ENCODE measurements at regions not wholly inside any gene's neighbourhood (a gene's known extent, or its start where the extent isn't known, plus 50 kb on each side); places are given as distances from the start of the nearest gene placed in this dataset.

DNA sequence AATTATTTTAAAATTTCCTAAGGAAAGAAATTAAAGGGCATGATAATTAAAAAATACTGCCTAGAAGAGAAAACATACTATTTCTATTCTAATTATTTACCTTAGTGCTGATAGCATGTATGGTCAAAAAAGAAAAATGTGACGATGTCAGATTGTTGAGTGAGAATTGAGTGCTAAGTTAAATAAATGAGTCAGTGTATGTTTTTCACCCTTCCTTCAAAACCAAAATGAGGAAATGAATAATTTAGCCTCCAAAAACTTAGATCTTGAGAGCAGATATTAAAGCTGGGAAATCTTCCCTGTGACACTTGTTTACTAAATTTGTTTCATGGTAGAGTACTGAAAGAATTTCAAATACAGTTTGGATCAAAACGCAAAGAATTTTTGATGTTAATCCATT is 58.6 kb upstream of the NYAP2 start:
- DNase-seq (ENCODE audit: low read depth) = peak; percentile 3

GRCh38 chr2:225337183-225337582 is 62.3 kb upstream of the NYAP2 start:
- peak; percentile 75 for DNase-seq (ENCODE audit: low read depth)

DNA sequence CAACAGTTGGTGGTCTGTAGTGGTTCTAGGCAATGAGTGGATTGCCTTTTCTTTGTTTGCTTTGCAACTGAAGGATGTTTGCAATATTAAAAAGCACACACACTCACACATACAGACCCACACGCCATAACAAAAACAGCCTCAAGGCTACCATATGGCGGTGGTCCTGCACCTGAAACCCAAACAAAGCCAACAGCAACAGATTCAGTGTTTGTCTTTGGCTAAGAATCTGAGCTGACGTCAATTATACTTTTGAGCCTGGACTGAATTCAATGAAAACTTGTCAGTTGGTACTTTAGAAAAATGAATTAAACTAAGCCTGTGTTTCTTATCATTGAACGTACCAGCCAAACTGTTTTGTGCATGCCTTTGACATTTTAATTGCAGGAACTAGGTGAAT is 65.0 kb upstream of the NYAP2 start:
- DNase-seq (ENCODE audit: low read depth) = no peak

DNA sequence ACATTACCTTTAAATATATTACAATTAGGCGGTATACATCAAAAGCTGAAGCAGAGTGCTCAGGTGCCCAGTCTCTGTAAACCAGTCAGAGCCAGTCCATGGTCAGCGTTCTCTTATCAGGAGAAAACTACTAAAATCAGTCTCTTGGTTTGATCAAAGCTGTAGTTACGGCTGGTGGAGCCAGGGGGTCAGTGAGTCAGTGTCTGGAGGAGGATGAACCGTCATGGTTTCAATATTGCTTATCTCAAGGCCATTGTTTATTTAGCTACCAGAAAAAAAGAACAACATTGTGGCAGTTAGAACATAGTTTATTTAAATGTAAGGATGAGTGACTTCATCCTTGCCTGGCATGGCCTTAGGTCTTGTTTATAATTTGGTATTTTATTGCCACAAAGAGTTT is 71.3 kb upstream of the NYAP2 start:
- peak; percentile 22 for DNase-seq (ENCODE audit: low read depth)

DNA sequence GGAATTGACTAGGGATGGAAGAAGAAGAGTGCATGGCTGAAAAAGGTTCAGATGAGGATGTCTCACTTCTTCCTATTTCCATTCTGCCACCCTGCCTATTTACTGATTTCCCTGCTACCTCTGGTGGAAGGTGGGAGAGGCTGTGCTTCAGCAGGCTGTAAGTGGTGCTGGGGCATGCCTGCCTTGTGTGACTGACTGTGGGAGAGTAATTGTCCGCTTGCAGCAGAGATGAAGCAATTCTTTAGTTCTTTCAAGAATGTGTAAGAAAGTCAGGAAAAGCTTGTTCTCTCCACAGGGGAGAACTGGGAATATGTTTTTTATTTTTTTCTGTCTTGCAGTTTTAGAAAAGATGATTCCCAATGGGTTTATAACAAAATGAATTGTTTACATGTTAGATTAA is 72.5 kb upstream of the NYAP2 start:
- DNase-seq (ENCODE audit: low read depth) = no peak

DNA sequence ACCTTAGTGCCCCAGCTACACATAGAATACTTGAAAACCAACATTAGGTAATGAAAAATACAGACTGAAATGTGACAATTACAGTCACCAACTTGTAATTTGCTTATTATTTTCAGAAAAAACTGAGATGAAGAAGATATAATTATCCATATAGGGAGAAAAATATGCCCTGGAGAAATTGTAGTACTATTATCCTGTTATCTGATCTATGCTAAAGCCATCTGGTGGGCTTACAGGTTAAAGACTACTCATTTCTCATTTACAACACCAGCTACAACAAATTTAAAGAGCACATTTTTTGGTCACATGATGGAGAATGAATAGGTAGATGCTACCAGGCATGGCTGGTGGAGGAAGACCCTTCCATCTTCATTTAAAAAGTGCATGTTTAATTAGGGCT is 79.6 kb upstream of the NYAP2 start:
- no peak for DNase-seq (ENCODE audit: low read depth)

- no peak for DNase-seq (ENCODE audit: low read depth)
These were observed 81.1 kb upstream of the NYAP2 start for GRCh38 chr2:225318440-225318839.

GRCh38 chr2:225317186-225317585 is 82.3 kb upstream of the NYAP2 start:
- no peak for DNase-seq (ENCODE audit: low read depth)

- no peak for DNase-seq (ENCODE audit: low read depth)
These were observed 88.8 kb upstream of the NYAP2 start for GRCh38 chr2:225310745-225311144.

- no peak for DNase-seq (ENCODE audit: low read depth)
These were observed 90.0 kb upstream of the NYAP2 start for GRCh38 chr2:225309516-225309915.

DNA sequence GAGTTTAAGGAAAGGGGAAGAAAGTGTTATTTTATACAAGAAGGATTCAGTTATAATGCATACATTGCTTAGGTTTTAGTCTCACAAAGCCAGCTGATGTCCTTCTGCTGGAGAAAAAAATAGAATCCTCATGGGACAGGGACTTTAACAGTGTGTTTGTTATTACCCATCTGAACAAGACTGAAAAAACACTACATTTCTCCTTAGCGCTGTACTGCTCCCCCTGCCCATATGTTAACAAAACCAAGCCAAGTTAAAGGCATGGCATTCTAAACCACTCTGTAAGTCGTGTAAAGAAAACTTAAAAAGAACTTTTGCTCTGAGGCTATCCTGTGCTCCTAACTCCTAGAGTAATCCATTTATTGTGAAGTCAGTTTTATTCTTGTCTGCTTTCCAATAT is 102.6 kb upstream of the NYAP2 start:
- DNase-seq (ENCODE audit: low read depth) = no peak

GRCh38 chr2:225295102-225295501 is 104.4 kb upstream of the NYAP2 start:
- DNase-seq (ENCODE audit: low read depth) = no peak

GRCh38 chr2:225293638-225294037 is 105.9 kb upstream of the NYAP2 start:
- DNase-seq (ENCODE audit: low read depth) = no peak

DNA sequence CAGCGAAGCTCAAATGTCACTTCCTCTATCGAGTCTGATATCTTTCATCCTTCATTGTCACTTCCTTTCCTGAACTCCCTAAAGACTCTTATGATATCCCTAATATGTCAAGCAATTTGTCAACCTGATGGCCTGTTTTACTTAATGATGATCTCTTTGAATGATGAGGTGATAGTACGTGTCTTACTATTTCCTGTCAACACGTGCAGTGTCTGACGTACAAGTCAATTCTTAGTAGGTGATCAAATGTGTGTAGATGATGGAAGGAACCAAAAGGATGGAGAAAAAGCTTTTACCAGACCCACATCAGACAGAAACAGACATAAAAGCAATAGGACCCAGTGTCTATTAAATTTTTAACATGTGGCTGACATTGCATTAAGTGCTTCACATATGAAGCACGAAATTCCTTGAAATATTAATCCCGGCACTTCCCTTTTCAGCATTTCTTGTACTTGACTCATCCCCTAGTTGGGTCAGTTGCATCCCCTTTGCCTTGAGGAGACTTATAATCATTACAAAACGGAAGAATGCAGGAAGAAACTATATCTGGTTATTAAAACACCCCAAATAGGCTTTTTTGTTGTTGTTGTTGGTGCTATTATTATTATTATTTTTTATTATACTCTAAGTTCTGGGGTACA is 108.6 kb upstream of the NYAP2 start:
- DNase-seq (ENCODE audit: low read depth) = peak; percentile 1

GRCh38 chr2:225289659-225290058 is 109.9 kb upstream of the NYAP2 start:
- no peak for DNase-seq (ENCODE audit: low read depth)

DNA sequence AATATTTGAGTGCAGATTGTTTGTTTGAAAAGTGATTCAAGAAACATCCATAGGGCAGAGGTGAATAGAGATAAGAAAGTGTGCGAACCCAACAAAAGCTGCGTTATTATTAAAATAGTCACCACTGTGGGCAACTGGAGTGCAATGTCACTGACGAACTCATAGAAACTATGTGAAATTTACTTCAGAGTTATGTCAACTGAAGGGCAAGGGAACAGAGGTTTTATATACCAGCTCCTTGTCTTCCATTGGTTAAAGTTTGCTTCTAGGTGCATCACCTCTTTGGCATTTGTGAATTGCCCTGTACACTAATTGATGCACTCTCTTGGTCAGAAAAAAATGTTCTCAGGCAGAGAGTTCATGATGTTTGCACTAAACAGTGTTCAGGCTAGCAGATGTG is 110.5 kb upstream of the NYAP2 start:
- DNase-seq (ENCODE audit: low read depth) = no peak

- peak; percentile 16 for DNase-seq (ENCODE audit: low read depth)
These were observed 116.4 kb upstream of the NYAP2 start for GRCh38 chr2:225282858-225283710.

DNA sequence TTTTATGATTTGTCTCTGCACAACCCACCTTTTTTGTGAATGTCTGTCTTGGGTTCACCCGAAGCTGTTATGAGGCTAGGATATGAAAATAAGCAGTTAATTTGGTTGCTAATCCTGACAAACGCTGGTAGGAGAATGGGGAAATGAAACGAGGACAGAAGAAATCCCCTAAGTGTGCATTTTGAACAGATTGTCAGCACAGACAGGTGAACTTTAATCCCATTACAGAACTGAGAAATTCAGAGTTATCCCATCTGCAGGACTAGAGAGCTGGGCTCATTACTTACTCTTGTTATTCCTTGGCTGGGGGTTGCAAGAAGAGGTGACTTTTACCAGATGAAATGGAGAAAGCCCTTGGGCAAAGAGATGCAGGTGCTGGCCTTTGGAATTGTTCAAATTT is 123.3 kb upstream of the NYAP2 start:
- DNase-seq (ENCODE audit: low read depth) = no peak

DNA sequence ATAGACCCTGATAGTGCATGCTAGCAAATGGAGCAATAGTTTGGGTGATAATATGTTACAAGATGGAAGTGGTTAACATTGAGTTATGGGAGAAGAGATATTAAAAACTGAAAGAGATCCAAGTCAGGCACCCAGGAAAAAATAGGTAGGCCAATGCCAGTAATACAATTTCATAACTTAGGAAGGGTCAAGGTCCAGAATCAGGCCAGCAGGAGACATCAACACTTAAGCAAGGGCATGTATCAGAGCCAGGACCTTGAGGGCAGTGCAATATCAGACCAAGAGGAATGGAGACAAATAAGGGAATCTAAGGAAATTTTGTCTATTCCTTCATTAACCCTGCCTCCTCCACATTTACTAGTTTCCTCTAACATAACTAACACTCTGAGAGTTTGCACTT is 124.1 kb upstream of the NYAP2 start:
- DNase-seq (ENCODE audit: low read depth) = no peak

- DNase-seq (ENCODE audit: low read depth) = peak; percentile 6
These were observed 124.8 kb upstream of the NYAP2 start for GRCh38 chr2:225274751-225275150.

DNA sequence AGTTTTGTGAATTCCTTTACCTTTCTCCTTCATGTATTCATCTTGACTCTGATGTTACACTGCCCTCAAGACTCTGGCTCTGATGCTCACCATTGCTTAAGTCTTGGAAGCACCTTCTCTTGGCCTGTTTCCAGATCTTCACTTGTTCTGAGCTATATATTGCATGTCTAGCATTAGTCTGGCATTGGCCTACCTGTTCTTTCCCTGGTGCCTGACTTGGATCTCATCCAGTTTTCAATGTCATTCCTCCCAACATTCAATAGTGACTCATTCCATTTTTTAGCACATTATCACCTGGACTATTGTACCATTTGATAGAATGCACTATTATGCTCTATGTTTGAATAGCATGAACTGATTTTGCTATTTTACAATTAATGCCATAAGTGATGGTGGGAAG is 127.3 kb upstream of the NYAP2 start:
- DNase-seq (ENCODE audit: low read depth) = no peak

GRCh38 chr2:225270861-225271260 is 128.6 kb upstream of the NYAP2 start:
- DNase-seq (ENCODE audit: low read depth) = peak; percentile 70

- DNase-seq (ENCODE audit: low read depth) = no peak
These were observed 129.5 kb upstream of the NYAP2 start for GRCh38 chr2:225270053-225270452.
